ENCODE measurements at regions not wholly inside any gene's neighbourhood (a gene's known extent, or its start where the extent isn't known, plus 50 kb on each side); places are given as distances from the start of the nearest gene placed in this dataset.

- no peak for TF ChIP-seq CTCF (IDR thresholded peaks at IDR 0.05; ENCODE audit: low read depth, low read length)
- no peak for TF ChIP-seq EZH2phosphoT487 (IDR thresholded peaks at IDR 0.05; ENCODE audit: low read depth)
Measured at GRCh38 chr22:27220339-27220738, 563.0 kb downstream of the MIAT start.
